GM13977 (cell line): ENCODE measurements at regions not wholly inside any gene's neighbourhood (a gene's known extent, or its start where the extent isn't known, plus 50 kb on each side); places are given as distances from the start of the nearest gene placed in this dataset.

Experiments
- DNase-seq: peaks from one replicate; pipeline ENCODE4 v3.0.0; 2012; ENCODE audit warnings: low spot score
- CTCF ChIP-seq: IDR thresholded peaks from 2 replicates; pipeline ENCODE4 v1.5.1; 2012; ENCODE audit warnings: mild to moderate bottlenecking, control low read depth; ENCODE audit not compliant: insufficient read depth; ENCODE audit errors: extremely low read depth, missing control alignments
- in situ Hi-C: fragments of 300-500 bp; cut with MboI; formaldehyde crosslinking; loops from one replicate; pipeline ENCODE4 v1.12.0; 2022; ENCODE audit warnings: low sequenced_read_pairs, low pct_unique_long_range_greater_than_20kb, mixed read lengths, inconsistent platforms; ENCODE audit not compliant: unreplicated experiment

- no peak for TF ChIP-seq CTCF
- in situ Hi-C loops: no loop called here
- DNase-seq: no peak
Measured at GRCh38 chr21:24316277-24316922, 1290.9 kb downstream of the MRPL39 start.

GRCh38 chr21:24310788-24311187, 1296.5 kb downstream of the MRPL39 start:
- no peak for DNase-seq
- TF ChIP-seq CTCF: no peak
- in situ Hi-C loops: no loop called here

GRCh38 chr21:24308183-24308582, 1299.1 kb downstream of the MRPL39 start:
- no peak for TF ChIP-seq CTCF
- DNase-seq: no peak
- in situ Hi-C loops: no loop called here

GRCh38 chr21:24302400-24302799, 1304.9 kb downstream of the MRPL39 start:
- no peak for TF ChIP-seq CTCF
- no peak for DNase-seq
- in situ Hi-C loops: no loop called here

GRCh38 chr21:24298040-24298439, 1309.2 kb downstream of the MRPL39 start:
- no peak for TF ChIP-seq CTCF
- in situ Hi-C loops: no loop called here
- DNase-seq: no peak

GRCh38 chr21:24294171-24294570, 1313.1 kb downstream of the MRPL39 start:
- no peak for DNase-seq
- no peak for TF ChIP-seq CTCF
- in situ Hi-C loops: no loop called here
